Esophagus squamous epithelium (tissue), 5 donors: ENCODE measurements at regions not wholly inside any gene's neighbourhood (a gene's known extent, or its start where the extent isn't known, plus 50 kb on each side); places are given as distances from the start of the nearest gene placed in this dataset.
A peak's percentile ranks its signal among the peaks of the same experiment; 100 is the strongest.

Source experiments
- DNase-seq: peaks from one replicate; lab custom pipeline; 2025; lab: John Stamatoyannopoulos, UW
- H3K27ac ChIP-seq, 4 donors: fragments of 200-600 bp; sonication (generic); one replicate each; pipeline ENCODE4 v1.5.1; 2016 to 2019; ENCODE audit warnings: mild to moderate bottlenecking in 1 of 4
- H3K27me3 ChIP-seq, 4 donors: fragments of 200-600 bp; sonication (generic); 1 replicate in 3 of 4; 2 replicates in 1 of 4; pipeline versions ENCODE4 v1.5.1 to v1.6.0; 2017 to 2021; ENCODE audit warnings: antibody characterized with exemption in 1 of 4
- H3K36me3 ChIP-seq, 3 donors: fragments of 200-600 bp; sonication (generic); one replicate each; pipeline ENCODE4 v1.5.1; 2016 to 2019
- H3K4me1 ChIP-seq, 3 donors: fragments of 200-600 bp; sonication (generic); one replicate each; pipeline ENCODE4 v1.5.1; 2017 to 2019
- H3K4me3 ChIP-seq, 4 donors: fragments of 200-600 bp; sonication (generic); 1 replicate in 3 of 4; 2 replicates in 1 of 4; pipeline ENCODE4 v1.5.1; 2016 to 2019; ENCODE audit warnings: mild to moderate bottlenecking in 2 of 4, moderate library complexity in 1 of 4
- H3K9me3 ChIP-seq, 3 donors: fragments of 200-600 bp; sonication (generic); one replicate each; pipeline ENCODE4 v1.5.1; 2016 to 2019
- POLR2A ChIP-seq, 4 donors: fragments of 450-650 bp; IDR thresholded peaks; one replicate each; pipeline ENCODE4 v1.6.1; 2017; ENCODE audit warnings: antibody characterized with exemption in 4 of 4, mild to moderate bottlenecking in 4 of 4, moderate library complexity in 3 of 4
- WGBS, 2 donors: methylation state at CpG; one replicate each; pipeline ENCODE4 v1.1.5; 2018; 5-methylcytosine and 5-hydroxymethylcytosine counted together
- intact Hi-C: fragments of 100-400 bp; cut with DNase I; formaldehyde crosslinking; loops from one replicate; pipeline ENCODE4 v1.15.0; 2022
- TF ChIP-seq, protein P1 (sequence below), 6 experiments: fragments of 450-650 bp in 4 of 6; fragments of 200-600 bp in 2 of 6; sonication (generic) in 2 of 6; IDR thresholded peaks; one replicate each; pipeline ENCODE4 v1.5.1; 2016 to 2019; ENCODE audit warnings: antibody characterized with exemption in 6 of 6, mild to moderate bottlenecking in 4 of 6, moderate library complexity in 4 of 6
- donor health status: DM: yes; HTN: yes; CAD: no.

GRCh38 chr5:42908509-42909488, 97.1 kb upstream of the SELENOP start:
- Histone ChIP-seq H3K4me3 (peak overlapping the region; percentile 29 to 66 (median 50)), H3K36me3 (no peaks in the 10 kb centered on the region), H3K27ac (no peak overlapping the region), H3K4me1 (peaks cover 0 to 12% (median 4%) of the 10 kb centered on the region in 3 donors), H3K9me3 (no peaks in the 10 kb centered on the region), H3K27me3 (peaks cover 0 to 33% (median 0%) of the 10 kb centered on the region in 4 donors)
- TF ChIP-seq, protein P1, sequence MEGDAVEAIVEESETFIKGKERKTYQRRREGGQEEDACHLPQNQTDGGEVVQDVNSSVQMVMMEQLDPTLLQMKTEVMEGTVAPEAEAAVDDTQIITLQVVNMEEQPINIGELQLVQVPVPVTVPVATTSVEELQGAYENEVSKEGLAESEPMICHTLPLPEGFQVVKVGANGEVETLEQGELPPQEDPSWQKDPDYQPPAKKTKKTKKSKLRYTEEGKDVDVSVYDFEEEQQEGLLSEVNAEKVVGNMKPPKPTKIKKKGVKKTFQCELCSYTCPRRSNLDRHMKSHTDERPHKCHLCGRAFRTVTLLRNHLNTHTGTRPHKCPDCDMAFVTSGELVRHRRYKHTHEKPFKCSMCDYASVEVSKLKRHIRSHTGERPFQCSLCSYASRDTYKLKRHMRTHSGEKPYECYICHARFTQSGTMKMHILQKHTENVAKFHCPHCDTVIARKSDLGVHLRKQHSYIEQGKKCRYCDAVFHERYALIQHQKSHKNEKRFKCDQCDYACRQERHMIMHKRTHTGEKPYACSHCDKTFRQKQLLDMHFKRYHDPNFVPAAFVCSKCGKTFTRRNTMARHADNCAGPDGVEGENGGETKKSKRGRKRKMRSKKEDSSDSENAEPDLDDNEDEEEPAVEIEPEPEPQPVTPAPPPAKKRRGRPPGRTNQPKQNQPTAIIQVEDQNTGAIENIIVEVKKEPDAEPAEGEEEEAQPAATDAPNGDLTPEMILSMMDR (IDR thresholded peaks at IDR 0.05) = peak; percentile 81 to 95 (median 88)
- no peak for TF ChIP-seq POLR2A (IDR thresholded peaks at IDR 0.05)
- 6 to 10% methylated on average over 23 to 25 of the region's 30 CpGs for WGBS, 2 donors
- intact Hi-C loops = no loop called here
- DNase-seq = peak; percentile 36

DNA sequence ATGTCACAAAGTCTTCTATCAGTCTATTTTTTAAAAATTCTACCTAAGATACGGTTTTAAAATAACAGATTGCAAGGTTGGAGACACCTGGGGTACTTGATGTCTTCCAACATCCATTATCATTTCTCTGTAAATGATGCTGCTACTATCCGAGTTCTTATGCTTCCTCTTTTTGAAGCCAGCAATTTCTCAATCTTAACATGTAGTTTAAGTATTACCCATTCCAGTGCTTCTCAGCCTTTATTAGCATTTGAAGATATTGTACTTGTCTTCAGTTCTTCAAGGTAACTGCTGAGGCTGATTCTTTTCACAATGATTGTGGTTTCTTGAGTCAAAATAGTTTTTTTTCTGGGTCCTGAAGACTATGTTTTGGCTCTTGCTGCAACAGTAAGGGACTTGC, 96.4 kb upstream of the SELENOP start:
- Histone ChIP-seq H3K27ac (no peak overlapping the region), H3K36me3 (no peaks in the 10 kb centered on the region), H3K4me1 (peaks cover 0 to 12% (median 4%) of the 10 kb centered on the region in 3 donors), H3K27me3 (peaks cover 0 to 33% (median 0%) of the 10 kb centered on the region in 4 donors), H3K9me3 (no peaks in the 10 kb centered on the region), H3K4me3 (peak overlapping the region in 3 of 4 donors; percentile 49 to 66 (median 50))
- TF ChIP-seq POLR2A (IDR thresholded peaks at IDR 0.05) = no peak
- TF ChIP-seq, protein P1 (IDR thresholded peaks at IDR 0.05) = no peak
- no peak for DNase-seq
- intact Hi-C loops = no loop called here
- 46 to 56% methylated on average over 2 of the region's 2 CpGs for WGBS, 2 donors

- H3K9me3 ChIP-seq = no peaks in the 10 kb centered on the region
- WGBS, 2 donors = 90 to 100% methylated on average over 1 of the region's 1 CpG
- H3K4me3 ChIP-seq = no peak overlapping the region
- TF ChIP-seq POLR2A (IDR thresholded peaks at IDR 0.05) = no peak
- TF ChIP-seq, protein P1 (IDR thresholded peaks at IDR 0.05) = no peak
- intact Hi-C loops = no loop called here
- no peaks in the 10 kb centered on the region for H3K36me3 ChIP-seq
- H3K4me1 ChIP-seq = peaks cover 0 to 12% (median 4%) of the 10 kb centered on the region in 3 donors
- peaks cover 0 to 33% (median 0%) of the 10 kb centered on the region in 4 donors for H3K27me3 ChIP-seq
- no peak for DNase-seq
- H3K27ac ChIP-seq = no peak overlapping the region
Observed at GRCh38 chr5:42905827-42906226, 94.1 kb upstream of the SELENOP start.

DNA sequence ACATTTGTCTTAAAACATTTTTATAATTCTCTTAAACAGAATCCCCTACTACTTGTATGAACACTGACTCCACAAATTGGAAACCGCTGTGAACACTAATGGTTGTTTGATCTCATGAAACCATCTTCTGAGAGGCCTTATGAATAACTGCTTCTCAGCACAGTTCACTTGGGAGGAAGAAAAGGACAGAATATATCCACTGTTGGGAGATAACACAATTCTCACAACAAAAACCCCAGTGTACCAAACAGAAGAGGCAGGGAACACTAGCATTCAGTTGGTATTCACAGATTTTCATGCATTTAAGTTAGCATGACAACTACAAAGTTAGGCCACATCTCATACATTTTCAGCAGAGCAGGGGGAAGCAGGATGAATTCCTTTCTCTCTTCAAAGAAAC, 89.0 kb upstream of the SELENOP start:
- intact Hi-C loops = no loop called here
- Histone ChIP-seq H3K27ac (no peak overlapping the region), H3K4me3 (no peak overlapping the region), H3K36me3 (no peaks in the 10 kb centered on the region), H3K4me1 (no peaks in the 10 kb centered on the region), H3K27me3 (peaks cover 0 to 10% (median 0%) of the 10 kb centered on the region in 4 donors), H3K9me3 (no peaks in the 10 kb centered on the region)
- TF ChIP-seq POLR2A (IDR thresholded peaks at IDR 0.05) = no peak
- TF ChIP-seq, protein P1 (IDR thresholded peaks at IDR 0.05) = no peak
- DNase-seq = no peak
- WGBS, 2 donors = 100% methylated on average over 1 of the region's 1 CpG

GRCh38 chr5:42898760-42899159, 87.1 kb upstream of the SELENOP start:
- DNase-seq = no peak
- TF ChIP-seq, protein P1 (IDR thresholded peaks at IDR 0.05) = no peak
- TF ChIP-seq POLR2A (IDR thresholded peaks at IDR 0.05) = no peak
- H3K9me3 ChIP-seq = no peaks in the 10 kb centered on the region
- H3K4me1 ChIP-seq = peaks cover 0 to 7% (median 0%) of the 10 kb centered on the region in 3 donors
- H3K27me3 ChIP-seq = no peaks in the 10 kb centered on the region
- intact Hi-C loops = no loop called here
- 80 to 89% methylated on average over 10 to 12 of the region's 14 CpGs for WGBS, 2 donors
- no peak overlapping the region for H3K27ac ChIP-seq
- H3K36me3 ChIP-seq = no peaks in the 10 kb centered on the region
- no peak overlapping the region for H3K4me3 ChIP-seq
